ENCODE measurements at regions not wholly inside any gene's neighbourhood (a gene's known extent, or its start where the extent isn't known, plus 50 kb on each side); places are given as distances from the start of the nearest gene placed in this dataset.

- TF ChIP-seq CTCF (IDR thresholded peaks at IDR 0.05) = no peak
- no peak for TF ChIP-seq POLR2A (IDR thresholded peaks at IDR 0.05)
These were observed 77.8 kb downstream of the DRAM2 start for GRCh38 chr1:111062081-111062480.
